ENCODE measurements at regions not wholly inside any gene's neighbourhood (a gene's known extent, or its start where the extent isn't known, plus 50 kb on each side); places are given as distances from the start of the nearest gene placed in this dataset.

DNA sequence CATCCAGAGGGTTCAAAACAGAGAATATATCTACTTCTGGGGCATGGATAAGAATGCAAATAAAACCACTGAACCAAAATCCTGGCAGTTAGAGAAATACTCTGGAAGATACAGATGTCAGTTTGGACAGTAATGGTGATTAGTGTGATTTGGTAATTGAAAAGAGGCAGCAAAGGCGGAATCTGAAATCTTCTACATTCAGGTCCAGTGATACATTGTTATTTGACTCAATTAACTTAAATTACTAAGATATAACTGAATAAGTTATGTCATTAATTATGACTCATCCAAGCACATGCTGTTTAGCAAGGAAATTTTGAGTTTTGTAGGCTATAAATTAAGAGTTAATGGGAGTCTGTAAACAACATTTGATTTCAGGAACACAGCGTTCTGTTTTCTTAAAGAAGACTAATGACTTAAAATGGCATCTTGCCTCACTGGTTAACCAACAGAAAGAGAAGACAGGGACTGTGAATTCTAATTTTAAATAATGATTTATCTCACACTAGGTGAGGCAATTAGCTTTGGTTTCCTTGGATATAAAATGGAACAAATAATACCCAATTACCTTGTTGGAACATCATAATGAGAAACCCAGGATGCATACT is 937.1 kb downstream of the PDHA2 start:
- DNase-seq, result no peak
- H3K4me1 ChIP-seq (ENCODE audit: insufficient read depth, low read length), result no peaks in the 10 kb centered on the region
- Mint-ChIP-seq H3K4me1 (no peaks in the 10 kb centered on the region), H3K36me3 (no peaks in the 10 kb centered on the region), H3K27me3 (peaks cover 0 to 2% of the 10 kb centered on the region in 2 donors), H3K4me3 (no peak overlapping the region), H3K27ac (no peak overlapping the region), H3K9me3 (peaks cover 0 to 10% (median under 1%) of the 10 kb centered on the region in 8 donors)
- intact Hi-C loops (cut with micrococcal nuclease), result no loop called here
- no peak overlapping the region for H3K4me3 ChIP-seq (ENCODE audit: low read length in 2 of 2)
- no peaks in the 10 kb centered on the region for H3K27me3 ChIP-seq (ENCODE audit: insufficient read depth, low read length)
- H3K9me3 ChIP-seq (ENCODE audit: control insufficient read depth in 1 of 2, low read length in 2 of 2), result no peaks in the 10 kb centered on the region
- H3K27ac ChIP-seq (ENCODE audit: low read depth, low read length), result no peak overlapping the region
- ChIA-PET CTCF (ENCODE audit: partially characterized antibody) (no interaction called here), POLR2A (ENCODE audit: partially characterized antibody) (no interaction called here)
- no peaks in the 10 kb centered on the region for H3K36me3 ChIP-seq (ENCODE audit: insufficient read depth, low read length)

DNA sequence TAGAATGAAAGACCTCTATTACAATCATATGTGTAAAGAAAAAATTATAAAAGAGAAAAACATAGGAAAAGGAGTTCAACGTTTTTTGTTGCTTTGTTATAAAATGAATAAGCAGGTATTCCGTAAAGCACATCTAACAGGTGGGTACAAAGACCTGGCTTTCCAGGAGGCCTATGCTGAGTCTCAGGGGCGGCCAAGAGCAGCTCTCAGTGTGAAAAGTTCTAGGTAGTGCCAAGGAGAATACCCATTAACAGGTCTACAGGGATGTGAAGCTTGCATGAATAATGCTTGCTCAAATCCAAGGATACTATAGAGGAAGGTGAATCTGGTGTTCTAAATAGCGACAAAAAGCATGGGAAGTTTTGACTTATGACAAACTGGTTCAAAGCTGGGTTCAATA is 944.4 kb downstream of the PDHA2 start:
- Histone ChIP-seq H3K27me3 (ENCODE audit: insufficient read depth, low read length) (no peaks in the 10 kb centered on the region), H3K4me1 (ENCODE audit: insufficient read depth, low read length) (no peaks in the 10 kb centered on the region), H3K9me3 (ENCODE audit: control insufficient read depth in 1 of 2, low read length in 2 of 2) (no peaks in the 10 kb centered on the region), H3K27ac (ENCODE audit: low read depth, low read length) (no peak overlapping the region), H3K4me3 (ENCODE audit: low read length in 2 of 2) (no peak overlapping the region), H3K36me3 (ENCODE audit: insufficient read depth, low read length) (no peaks in the 10 kb centered on the region)
- Mint-ChIP-seq H3K27ac (no peak overlapping the region), H3K9me3 (peaks cover 0 to 7% (median under 1%) of the 10 kb centered on the region in 8 donors), H3K4me3 (no peak overlapping the region), H3K36me3 (no peaks in the 10 kb centered on the region), H3K27me3 (no peaks in the 10 kb centered on the region), H3K4me1 (no peaks in the 10 kb centered on the region)
- intact Hi-C loops (cut with micrococcal nuclease), result no loop called here
- no peak for DNase-seq
- ChIA-PET CTCF (ENCODE audit: partially characterized antibody) (no interaction called here), POLR2A (ENCODE audit: partially characterized antibody) (no interaction called here)

DNA sequence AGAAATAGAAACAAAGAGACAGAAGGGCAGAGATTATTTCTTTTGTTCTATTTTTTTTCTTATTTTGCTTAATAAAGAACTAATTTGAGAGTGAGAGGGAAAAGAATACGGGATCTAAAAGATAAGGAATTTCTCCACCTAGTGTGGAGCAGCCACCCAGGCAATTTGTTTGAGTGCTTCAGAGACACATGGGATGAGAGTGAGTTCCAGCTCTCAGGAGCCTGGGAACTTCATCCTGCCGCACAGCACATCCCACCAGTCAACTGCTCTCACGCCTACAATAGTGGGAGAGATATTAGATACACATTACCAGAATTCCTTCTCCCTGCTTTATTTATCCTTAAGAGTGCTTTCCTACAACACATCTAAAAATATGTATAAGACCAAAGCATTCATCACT is 946.4 kb downstream of the PDHA2 start:
- H3K4me3 Mint-ChIP-seq, result no peak overlapping the region
- Histone ChIP-seq H3K4me3 (ENCODE audit: low read length in 2 of 2) (no peak overlapping the region), H3K27me3 (ENCODE audit: insufficient read depth, low read length) (no peaks in the 10 kb centered on the region), H3K9me3 (ENCODE audit: control insufficient read depth in 1 of 2, low read length in 2 of 2) (no peaks in the 10 kb centered on the region), H3K27ac (ENCODE audit: low read depth, low read length) (no peak overlapping the region), H3K4me1 (ENCODE audit: insufficient read depth, low read length) (no peaks in the 10 kb centered on the region), H3K36me3 (ENCODE audit: insufficient read depth, low read length) (no peaks in the 10 kb centered on the region)
- intact Hi-C loops (cut with micrococcal nuclease), result no loop called here
- ChIA-PET CTCF (ENCODE audit: partially characterized antibody) (no interaction called here), POLR2A (ENCODE audit: partially characterized antibody) (no interaction called here)
- H3K27me3 Mint-ChIP-seq, result no peaks in the 10 kb centered on the region
- no peaks in the 10 kb centered on the region for H3K36me3 Mint-ChIP-seq
- DNase-seq, result no peak
- peaks cover 0 to 7% (median under 1%) of the 10 kb centered on the region in 8 donors for H3K9me3 Mint-ChIP-seq
- no peaks in the 10 kb centered on the region for H3K4me1 Mint-ChIP-seq
- H3K27ac Mint-ChIP-seq, result no peak overlapping the region

GRCh38 chr4:96787766-96788165 is 947.9 kb downstream of the PDHA2 start:
- Histone ChIP-seq H3K4me1 (ENCODE audit: insufficient read depth, low read length) (no peaks in the 10 kb centered on the region), H3K4me3 (ENCODE audit: low read length in 2 of 2) (no peak overlapping the region), H3K36me3 (ENCODE audit: insufficient read depth, low read length) (no peaks in the 10 kb centered on the region), H3K9me3 (ENCODE audit: control insufficient read depth in 1 of 2, low read length in 2 of 2) (no peaks in the 10 kb centered on the region), H3K27ac (ENCODE audit: low read depth, low read length) (no peak overlapping the region), H3K27me3 (ENCODE audit: insufficient read depth, low read length) (no peaks in the 10 kb centered on the region)
- Mint-ChIP-seq H3K4me1 (no peaks in the 10 kb centered on the region), H3K9me3 (peaks cover 0 to 6% (median 2%) of the 10 kb centered on the region in 8 donors), H3K4me3 (no peak overlapping the region), H3K36me3 (no peaks in the 10 kb centered on the region), H3K27me3 (no peaks in the 10 kb centered on the region), H3K27ac (no peak overlapping the region)
- ChIA-PET CTCF (ENCODE audit: partially characterized antibody) (no interaction called here), POLR2A (ENCODE audit: partially characterized antibody) (no interaction called here)
- DNase-seq, result no peak
- intact Hi-C loops (cut with micrococcal nuclease), result no loop called here

- Mint-ChIP-seq H3K4me1 (no peaks in the 10 kb centered on the region), H3K4me3 (no peak overlapping the region), H3K9me3 (peaks cover 0 to 7% (median 4%) of the 10 kb centered on the region in 8 donors), H3K27ac (no peak overlapping the region), H3K36me3 (no peaks in the 10 kb centered on the region), H3K27me3 (no peaks in the 10 kb centered on the region)
- Histone ChIP-seq H3K4me3 (ENCODE audit: low read length in 2 of 2) (no peak overlapping the region), H3K27me3 (ENCODE audit: insufficient read depth, low read length) (no peaks in the 10 kb centered on the region), H3K9me3 (ENCODE audit: control insufficient read depth in 1 of 2, low read length in 2 of 2) (no peaks in the 10 kb centered on the region), H3K4me1 (ENCODE audit: insufficient read depth, low read length) (no peaks in the 10 kb centered on the region), H3K27ac (ENCODE audit: low read depth, low read length) (no peak overlapping the region), H3K36me3 (ENCODE audit: insufficient read depth, low read length) (no peaks in the 10 kb centered on the region)
- CTCF ChIA-PET (ENCODE audit: partially characterized antibody), result no interaction called here
- DNase-seq, result no peak
- POLR2A ChIA-PET (ENCODE audit: partially characterized antibody), result no interaction called here
- intact Hi-C loops (cut with micrococcal nuclease), result no loop called here
Observed at GRCh38 chr4:96809563-96809962, 969.7 kb downstream of the PDHA2 start.

GRCh38 chr4:96827086-96827485 is 987.2 kb downstream of the PDHA2 start:
- Mint-ChIP-seq H3K27me3 (no peaks in the 10 kb centered on the region), H3K4me3 (no peak overlapping the region), H3K9me3 (peaks cover 0 to 4% (median 0%) of the 10 kb centered on the region in 8 donors), H3K36me3 (no peaks in the 10 kb centered on the region), H3K4me1 (no peaks in the 10 kb centered on the region), H3K27ac (no peak overlapping the region)
- DNase-seq, result no peak
- Histone ChIP-seq H3K4me3 (ENCODE audit: low read length in 2 of 2) (no peak overlapping the region), H3K4me1 (ENCODE audit: insufficient read depth, low read length) (no peaks in the 10 kb centered on the region), H3K9me3 (ENCODE audit: control insufficient read depth in 1 of 2, low read length in 2 of 2) (no peaks in the 10 kb centered on the region), H3K36me3 (ENCODE audit: insufficient read depth, low read length) (no peaks in the 10 kb centered on the region), H3K27me3 (ENCODE audit: insufficient read depth, low read length) (no peaks in the 10 kb centered on the region), H3K27ac (ENCODE audit: low read depth, low read length) (no peak overlapping the region)
- ChIA-PET POLR2A (ENCODE audit: partially characterized antibody) (no interaction called here), CTCF (ENCODE audit: partially characterized antibody) (no interaction called here)
- intact Hi-C loops (cut with micrococcal nuclease), result no loop called here

GRCh38 chr4:96833831-96834230 is 993.9 kb downstream of the PDHA2 start:
- Histone ChIP-seq H3K36me3 (ENCODE audit: insufficient read depth, low read length) (no peaks in the 10 kb centered on the region), H3K4me3 (ENCODE audit: low read length in 2 of 2) (no peak overlapping the region), H3K9me3 (ENCODE audit: control insufficient read depth in 1 of 2, low read length in 2 of 2) (no peaks in the 10 kb centered on the region), H3K27ac (ENCODE audit: low read depth, low read length) (no peak overlapping the region), H3K4me1 (ENCODE audit: insufficient read depth, low read length) (no peaks in the 10 kb centered on the region), H3K27me3 (ENCODE audit: insufficient read depth, low read length) (no peaks in the 10 kb centered on the region)
- POLR2A ChIA-PET (ENCODE audit: partially characterized antibody), result no interaction called here
- CTCF ChIA-PET (ENCODE audit: partially characterized antibody), result no interaction called here
- no peaks in the 10 kb centered on the region for H3K27me3 Mint-ChIP-seq
- peaks cover 0 to 4% (median 0%) of the 10 kb centered on the region in 8 donors for H3K9me3 Mint-ChIP-seq
- no peak overlapping the region for H3K27ac Mint-ChIP-seq
- DNase-seq, result no peak
- H3K4me1 Mint-ChIP-seq, result no peaks in the 10 kb centered on the region
- intact Hi-C loops (cut with micrococcal nuclease), result no loop called here
- no peak overlapping the region for H3K4me3 Mint-ChIP-seq
- H3K36me3 Mint-ChIP-seq, result no peaks in the 10 kb centered on the region

GRCh38 chr4:96835991-96836390 is 996.1 kb downstream of the PDHA2 start:
- Mint-ChIP-seq H3K9me3 (peaks cover 0 to 1% (median 0%) of the 10 kb centered on the region in 8 donors), H3K4me1 (no peaks in the 10 kb centered on the region), H3K36me3 (no peaks in the 10 kb centered on the region), H3K4me3 (no peak overlapping the region), H3K27ac (no peak overlapping the region), H3K27me3 (no peaks in the 10 kb centered on the region)
- Histone ChIP-seq H3K27ac (ENCODE audit: low read depth, low read length) (no peak overlapping the region), H3K4me3 (ENCODE audit: low read length in 2 of 2) (no peak overlapping the region), H3K27me3 (ENCODE audit: insufficient read depth, low read length) (no peaks in the 10 kb centered on the region), H3K4me1 (ENCODE audit: insufficient read depth, low read length) (no peaks in the 10 kb centered on the region), H3K9me3 (ENCODE audit: control insufficient read depth in 1 of 2, low read length in 2 of 2) (no peaks in the 10 kb centered on the region), H3K36me3 (ENCODE audit: insufficient read depth, low read length) (no peaks in the 10 kb centered on the region)
- DNase-seq, result no peak
- intact Hi-C loops (cut with micrococcal nuclease), result no loop called here
- ChIA-PET CTCF (ENCODE audit: partially characterized antibody) (no interaction called here), POLR2A (ENCODE audit: partially characterized antibody) (no interaction called here)

Measured in CD4-positive, alpha-beta memory T cell (primary cell).